ENCODE measurements at regions not wholly inside any gene's neighbourhood (a gene's known extent, or its start where the extent isn't known, plus 50 kb on each side); places are given as distances from the start of the nearest gene placed in this dataset.

DNA sequence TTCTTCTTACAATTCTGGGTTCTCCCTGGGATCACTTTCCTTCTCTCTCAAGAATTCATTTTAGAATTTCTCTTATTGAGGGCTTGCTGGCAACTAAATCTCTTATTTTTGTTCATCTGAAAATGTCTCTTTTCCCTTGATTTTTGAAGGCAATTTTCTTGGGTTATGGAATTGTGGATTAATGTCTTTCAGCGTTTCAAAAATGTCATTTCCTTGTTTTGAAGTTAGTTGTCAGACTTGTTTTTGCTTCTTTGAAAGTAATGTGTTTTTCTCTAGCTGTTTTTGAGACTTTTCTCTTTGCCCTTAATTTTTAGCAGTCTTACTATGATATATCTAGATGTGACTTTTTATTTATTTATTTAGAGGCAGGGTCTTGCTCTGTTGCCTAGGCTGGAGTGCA, 205.7 kb downstream of the CHIC2 start:
- H3K27me3 ChIP-seq (ENCODE audit: control insufficient read depth, insufficient read depth, low read length): no peaks in the 10 kb centered on the region
- no peak for DNase-seq (ENCODE audit: low read depth)
- TF ChIP-seq, protein P1, sequence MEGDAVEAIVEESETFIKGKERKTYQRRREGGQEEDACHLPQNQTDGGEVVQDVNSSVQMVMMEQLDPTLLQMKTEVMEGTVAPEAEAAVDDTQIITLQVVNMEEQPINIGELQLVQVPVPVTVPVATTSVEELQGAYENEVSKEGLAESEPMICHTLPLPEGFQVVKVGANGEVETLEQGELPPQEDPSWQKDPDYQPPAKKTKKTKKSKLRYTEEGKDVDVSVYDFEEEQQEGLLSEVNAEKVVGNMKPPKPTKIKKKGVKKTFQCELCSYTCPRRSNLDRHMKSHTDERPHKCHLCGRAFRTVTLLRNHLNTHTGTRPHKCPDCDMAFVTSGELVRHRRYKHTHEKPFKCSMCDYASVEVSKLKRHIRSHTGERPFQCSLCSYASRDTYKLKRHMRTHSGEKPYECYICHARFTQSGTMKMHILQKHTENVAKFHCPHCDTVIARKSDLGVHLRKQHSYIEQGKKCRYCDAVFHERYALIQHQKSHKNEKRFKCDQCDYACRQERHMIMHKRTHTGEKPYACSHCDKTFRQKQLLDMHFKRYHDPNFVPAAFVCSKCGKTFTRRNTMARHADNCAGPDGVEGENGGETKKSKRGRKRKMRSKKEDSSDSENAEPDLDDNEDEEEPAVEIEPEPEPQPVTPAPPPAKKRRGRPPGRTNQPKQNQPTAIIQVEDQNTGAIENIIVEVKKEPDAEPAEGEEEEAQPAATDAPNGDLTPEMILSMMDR (IDR thresholded peaks at IDR 0.05; ENCODE audit: insufficient read depth, low read length, poor library complexity, severe bottlenecking): no peak
- H3K36me3 ChIP-seq (ENCODE audit: control insufficient read depth, insufficient read depth, low read length): no peaks in the 10 kb centered on the region
- H3K4me3 ChIP-seq (ENCODE audit: low read depth, low read length): no peak overlapping the region

GRCh38 chr4:53855581-53856250, 208.7 kb downstream of the CHIC2 start:
- H3K4me3 ChIP-seq (ENCODE audit: low read depth, low read length): no peak overlapping the region
- no peaks in the 10 kb centered on the region for H3K36me3 ChIP-seq (ENCODE audit: control insufficient read depth, insufficient read depth, low read length)
- no peak for DNase-seq (ENCODE audit: low read depth)
- TF ChIP-seq, protein P1 (IDR thresholded peaks at IDR 0.05; ENCODE audit: insufficient read depth, low read length, poor library complexity, severe bottlenecking): no peak
- H3K27me3 ChIP-seq (ENCODE audit: control insufficient read depth, insufficient read depth, low read length): no peaks in the 10 kb centered on the region

DNA sequence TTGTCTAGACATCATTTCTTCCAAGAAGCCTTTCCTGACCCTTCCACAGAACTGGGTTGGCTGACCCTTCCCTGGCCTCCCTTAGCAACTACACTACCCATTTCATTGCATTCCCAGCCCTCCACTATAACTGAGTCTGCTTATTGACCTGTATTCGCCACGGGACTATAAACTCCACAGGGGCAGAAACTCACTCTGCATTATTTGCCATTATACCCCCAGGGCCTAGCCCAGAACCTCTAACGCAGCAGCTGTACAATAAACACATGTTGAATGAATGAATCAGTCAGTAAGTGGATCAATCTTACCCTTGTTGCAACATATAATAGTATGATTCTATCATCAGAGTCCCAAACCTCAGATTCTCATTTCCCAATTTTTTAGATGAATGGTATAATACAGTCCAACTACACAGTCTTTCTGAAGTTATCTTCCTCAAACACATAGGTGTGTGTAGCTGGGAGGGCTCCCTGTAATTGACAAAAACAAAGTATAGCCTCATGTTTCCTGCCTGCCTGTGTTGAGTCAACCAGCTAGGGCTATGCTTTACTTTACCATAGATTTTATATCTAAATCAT, 209.3 kb downstream of the CHIC2 start:
- Histone ChIP-seq H3K4me3 (ENCODE audit: low read depth, low read length) (no peak overlapping the region), H3K27me3 (ENCODE audit: control insufficient read depth, insufficient read depth, low read length) (no peaks in the 10 kb centered on the region), H3K36me3 (ENCODE audit: control insufficient read depth, insufficient read depth, low read length) (no peaks in the 10 kb centered on the region)
- DNase-seq (ENCODE audit: low read depth): no peak
- TF ChIP-seq, protein P1 (IDR thresholded peaks at IDR 0.05; ENCODE audit: insufficient read depth, low read length, poor library complexity, severe bottlenecking): no peak

GRCh38 chr4:53852343-53852742, 212.1 kb downstream of the CHIC2 start:
- Histone ChIP-seq H3K36me3 (ENCODE audit: control insufficient read depth, insufficient read depth, low read length) (no peaks in the 10 kb centered on the region), H3K4me3 (ENCODE audit: low read depth, low read length) (no peak overlapping the region), H3K27me3 (ENCODE audit: control insufficient read depth, insufficient read depth, low read length) (no peaks in the 10 kb centered on the region)
- TF ChIP-seq, protein P1 (IDR thresholded peaks at IDR 0.05; ENCODE audit: insufficient read depth, low read length, poor library complexity, severe bottlenecking): no peak
- DNase-seq (ENCODE audit: low read depth): no peak

GRCh38 chr4:53847965-53848364, 216.4 kb downstream of the CHIC2 start:
- H3K36me3 ChIP-seq (ENCODE audit: control insufficient read depth, insufficient read depth, low read length): no peaks in the 10 kb centered on the region
- no peak overlapping the region for H3K4me3 ChIP-seq (ENCODE audit: low read depth, low read length)
- no peaks in the 10 kb centered on the region for H3K27me3 ChIP-seq (ENCODE audit: control insufficient read depth, insufficient read depth, low read length)
- no peak for DNase-seq (ENCODE audit: low read depth)
- TF ChIP-seq, protein P1 (IDR thresholded peaks at IDR 0.05; ENCODE audit: insufficient read depth, low read length, poor library complexity, severe bottlenecking): no peak

GRCh38 chr4:53844551-53844950, 219.9 kb downstream of the CHIC2 start:
- H3K4me3 ChIP-seq (ENCODE audit: low read depth, low read length): no peak overlapping the region
- H3K36me3 ChIP-seq (ENCODE audit: control insufficient read depth, insufficient read depth, low read length): no peaks in the 10 kb centered on the region
- DNase-seq (ENCODE audit: low read depth): no peak
- H3K27me3 ChIP-seq (ENCODE audit: control insufficient read depth, insufficient read depth, low read length): no peaks in the 10 kb centered on the region
- TF ChIP-seq, protein P1 (IDR thresholded peaks at IDR 0.05; ENCODE audit: insufficient read depth, low read length, poor library complexity, severe bottlenecking): no peak
